MCF 10A (cell line): ENCODE measurements at regions not wholly inside any gene's neighbourhood (a gene's known extent, or its start where the extent isn't known, plus 50 kb on each side); places are given as distances from the start of the nearest gene placed in this dataset.

Source experiments
- BruUV-seq: library from RNA; stranded (reverse); fragments of 400-500 nt; replicated peaks from 2 replicates; lab custom pipeline; 2021; lab: Mats Ljungman, UMichigan
- CTCF ChIA-PET: fragments of 300-600 bp; sonication (Branson Sonifier 250); formaldehyde crosslinking; extraction: SDS; loops from one replicate; lab custom pipeline; 2021; ENCODE audit warnings: antibody characterized with exemption, inconsistent platforms; lab: Yijun Ruan, JAX
- POLR2A ChIA-PET: fragments of 300-600, 350-650 bp; sonication (Branson Sonifier 250); formaldehyde crosslinking; extraction: SDS; loops from one replicate; lab custom pipeline; 2020; ENCODE audit warnings: antibody characterized with exemption, inconsistent platforms; lab: Yijun Ruan, JAX
- DNase-seq: peaks from one replicate; pipeline ENCODE4 v3.0.0-alpha.2; 2018; ENCODE audit not compliant: unreplicated experiment
- H3K27ac Mint-ChIP-seq: one replicate; pipeline ENCODE4 v1.8.0; 2022; ENCODE audit warnings: mild to moderate bottlenecking, low read depth, mixed read lengths; ENCODE audit not compliant: unreplicated experiment
- H3K27me3 Mint-ChIP-seq: one replicate; pipeline ENCODE4 v1.8.0; 2022; ENCODE audit warnings: mixed read lengths; ENCODE audit not compliant: insufficient read depth, unreplicated experiment
- H3K36me3 Mint-ChIP-seq: one replicate; pipeline ENCODE4 v1.8.0; 2022; ENCODE audit warnings: mild to moderate bottlenecking, moderate library complexity, mixed read lengths; ENCODE audit not compliant: insufficient read depth, unreplicated experiment
- H3K4me1 Mint-ChIP-seq: one replicate; pipeline ENCODE4 v1.8.0; 2022; ENCODE audit warnings: mixed read lengths; ENCODE audit not compliant: insufficient read depth, unreplicated experiment
- H3K4me3 Mint-ChIP-seq: one replicate; pipeline ENCODE4 v1.8.0; 2022; ENCODE audit warnings: mild to moderate bottlenecking, moderate library complexity, mixed read lengths; ENCODE audit not compliant: unreplicated experiment
- H3K9me3 Mint-ChIP-seq: one replicate; pipeline ENCODE4 v1.8.0; 2022; ENCODE audit warnings: mixed read lengths; ENCODE audit not compliant: unreplicated experiment
- CTCF ChIP-seq: fragments of 200-600 bp; IDR thresholded peaks from one replicate; pipeline ENCODE4 v1.8.0; 2022; ENCODE audit warnings: antibody characterized with exemption, mild to moderate bottlenecking; ENCODE audit not compliant: unreplicated experiment
- intact Hi-C: fragments of 100-400 bp; cut with micrococcal nuclease; formaldehyde crosslinking; loops from 2 replicates; pipeline ENCODE4 v1.14.1; 2022

GRCh38 chr16:79451196-79451816 is 149.2 kb downstream of the MAF start:
- Mint-ChIP-seq H3K4me3 (no peak overlapping the region), H3K27me3 (peaks cover 59% of the 10 kb centered on the region), H3K4me1 (no peaks in the 10 kb centered on the region), H3K36me3 (peaks cover 5% of the 10 kb centered on the region), H3K27ac (no peak overlapping the region), H3K9me3 (no peaks in the 10 kb centered on the region)
- no peak for TF ChIP-seq CTCF
- no peak for DNase-seq
- intact Hi-C loops: no loop called here
- CTCF ChIA-PET: interaction anchor here (0.5 kb wide), 1 partner anchor 395 kb away, joined by 4 read pairs; no protein-coding TSS in a partner anchor
- BruUV-seq: no TSS peak
- POLR2A ChIA-PET: no interaction called here

DNA sequence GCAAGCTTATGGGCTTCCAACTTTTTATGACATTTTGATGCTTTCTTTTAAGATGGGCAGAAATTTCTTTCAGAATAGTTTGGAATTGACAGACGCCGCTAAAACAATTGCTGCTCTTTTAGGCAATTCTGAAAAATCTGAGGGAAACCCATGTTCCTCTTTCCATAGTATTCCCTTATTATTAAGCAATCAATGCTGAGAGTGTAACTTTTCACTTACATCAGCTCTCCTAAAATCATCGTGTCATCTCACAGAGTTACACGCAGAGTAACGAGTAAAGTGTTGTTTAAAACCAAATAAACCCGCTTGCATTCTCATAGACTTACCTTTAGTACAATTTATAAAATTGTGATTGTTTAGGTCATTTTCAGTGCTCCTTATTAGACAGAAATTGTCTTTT is 150.6 kb downstream of the MAF start:
- CTCF ChIA-PET: interaction anchor here (0.6 kb wide), 1 partner anchor 747 kb away, joined by 3 read pairs; no protein-coding TSS in a partner anchor
- no peaks in the 10 kb centered on the region for H3K9me3 Mint-ChIP-seq
- TF ChIP-seq CTCF: no peak
- no peaks in the 10 kb centered on the region for H3K4me1 Mint-ChIP-seq
- no TSS peak for BruUV-seq
- DNase-seq: no peak
- POLR2A ChIA-PET: no interaction called here
- H3K36me3 Mint-ChIP-seq: peaks cover 5% of the 10 kb centered on the region
- intact Hi-C loops: no loop called here
- H3K4me3 Mint-ChIP-seq: no peak overlapping the region
- peaks cover 69% of the 10 kb centered on the region for H3K27me3 Mint-ChIP-seq
- H3K27ac Mint-ChIP-seq: no peak overlapping the region

DNA sequence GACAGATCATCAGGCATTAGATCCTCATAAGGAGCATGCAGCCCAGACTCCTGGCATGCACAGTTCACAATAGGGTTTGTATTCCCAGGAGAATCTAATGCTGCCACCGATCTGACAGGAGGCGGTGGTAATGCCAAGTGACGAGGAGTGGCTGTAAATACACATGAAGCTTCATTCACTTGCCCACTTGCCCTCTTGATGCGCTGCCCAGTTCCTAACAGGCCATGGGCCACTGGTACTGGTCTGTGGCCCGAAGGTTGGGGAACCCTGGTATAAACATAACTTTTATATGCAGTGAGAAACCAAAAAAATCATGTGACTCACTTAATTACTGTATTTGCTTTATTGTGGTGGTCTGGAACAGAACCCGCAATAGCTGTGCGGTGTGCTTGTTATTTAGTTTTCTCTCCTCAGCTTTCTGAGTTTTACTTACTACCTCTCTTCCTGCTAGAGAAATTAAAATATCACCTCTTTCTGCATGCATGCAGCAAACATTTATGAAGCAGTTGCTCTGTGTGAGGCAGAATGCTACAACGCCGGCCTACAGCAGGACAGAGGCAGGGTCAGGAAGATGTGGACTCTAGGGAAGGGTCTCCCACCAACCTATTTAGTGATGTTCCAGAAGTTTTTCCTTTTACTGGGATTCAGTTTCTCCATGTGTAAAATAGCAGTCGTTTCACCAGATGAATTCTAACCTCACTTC is 151.3 kb downstream of the MAF start:
- no peak overlapping the region for H3K4me3 Mint-ChIP-seq
- TF ChIP-seq CTCF: no peak
- no TSS peak for BruUV-seq
- H3K9me3 Mint-ChIP-seq: no peaks in the 10 kb centered on the region
- ChIA-PET CTCF (interaction anchor here (0.6 kb wide), 1 partner anchor 746 kb away, joined by 3 read pairs; no protein-coding TSS in a partner anchor), POLR2A (no interaction called here)
- H3K4me1 Mint-ChIP-seq: no peaks in the 10 kb centered on the region
- H3K36me3 Mint-ChIP-seq: peaks cover 2% of the 10 kb centered on the region
- intact Hi-C loops: no loop called here
- no peak for DNase-seq
- H3K27me3 Mint-ChIP-seq: peaks cover 63% of the 10 kb centered on the region
- no peak overlapping the region for H3K27ac Mint-ChIP-seq

GRCh38 chr16:79444572-79444971 is 156.0 kb downstream of the MAF start:
- CTCF ChIA-PET: no interaction called here
- Mint-ChIP-seq H3K4me3 (no peak overlapping the region), H3K4me1 (no peaks in the 10 kb centered on the region), H3K36me3 (no peaks in the 10 kb centered on the region), H3K27me3 (peaks cover 30% of the 10 kb centered on the region), H3K9me3 (no peaks in the 10 kb centered on the region), H3K27ac (no peak overlapping the region)
- POLR2A ChIA-PET: no interaction called here
- TF ChIP-seq CTCF: no peak
- no TSS peak for BruUV-seq
- intact Hi-C loops: no loop called here
- no peak for DNase-seq
